Epithelial cell of esophagus (primary cell): ENCODE measurements at regions not wholly inside any gene's neighbourhood (a gene's known extent, or its start where the extent isn't known, plus 50 kb on each side); places are given as distances from the start of the nearest gene placed in this dataset.

Source experiments
- DNase-seq: peaks from one replicate; pipeline ENCODE4 v3.0.0; 2010; ENCODE audit warnings: low read depth
- H3K4me3 ChIP-seq: 2 replicates; pipeline ENCODE4 v1.5.1; 2011; ENCODE audit warnings: mild to moderate bottlenecking, low read length, control low read depth
- TF ChIP-seq, protein P1 (sequence below): IDR thresholded peaks from 2 replicates; pipeline ENCODE4 v1.5.1; 2011; ENCODE audit warnings: low read depth, mild to moderate bottlenecking, low read length, control low read depth, inconsistent platforms; ENCODE audit not compliant: insufficient read depth; ENCODE audit errors: missing control alignments

- TF ChIP-seq, protein P1, sequence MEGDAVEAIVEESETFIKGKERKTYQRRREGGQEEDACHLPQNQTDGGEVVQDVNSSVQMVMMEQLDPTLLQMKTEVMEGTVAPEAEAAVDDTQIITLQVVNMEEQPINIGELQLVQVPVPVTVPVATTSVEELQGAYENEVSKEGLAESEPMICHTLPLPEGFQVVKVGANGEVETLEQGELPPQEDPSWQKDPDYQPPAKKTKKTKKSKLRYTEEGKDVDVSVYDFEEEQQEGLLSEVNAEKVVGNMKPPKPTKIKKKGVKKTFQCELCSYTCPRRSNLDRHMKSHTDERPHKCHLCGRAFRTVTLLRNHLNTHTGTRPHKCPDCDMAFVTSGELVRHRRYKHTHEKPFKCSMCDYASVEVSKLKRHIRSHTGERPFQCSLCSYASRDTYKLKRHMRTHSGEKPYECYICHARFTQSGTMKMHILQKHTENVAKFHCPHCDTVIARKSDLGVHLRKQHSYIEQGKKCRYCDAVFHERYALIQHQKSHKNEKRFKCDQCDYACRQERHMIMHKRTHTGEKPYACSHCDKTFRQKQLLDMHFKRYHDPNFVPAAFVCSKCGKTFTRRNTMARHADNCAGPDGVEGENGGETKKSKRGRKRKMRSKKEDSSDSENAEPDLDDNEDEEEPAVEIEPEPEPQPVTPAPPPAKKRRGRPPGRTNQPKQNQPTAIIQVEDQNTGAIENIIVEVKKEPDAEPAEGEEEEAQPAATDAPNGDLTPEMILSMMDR: no peak
- no peak overlapping the region for H3K4me3 ChIP-seq
- no peak for DNase-seq
Measured at GRCh38 chr15:39132070-39132469, 448.8 kb upstream of the THBS1 start.

DNA sequence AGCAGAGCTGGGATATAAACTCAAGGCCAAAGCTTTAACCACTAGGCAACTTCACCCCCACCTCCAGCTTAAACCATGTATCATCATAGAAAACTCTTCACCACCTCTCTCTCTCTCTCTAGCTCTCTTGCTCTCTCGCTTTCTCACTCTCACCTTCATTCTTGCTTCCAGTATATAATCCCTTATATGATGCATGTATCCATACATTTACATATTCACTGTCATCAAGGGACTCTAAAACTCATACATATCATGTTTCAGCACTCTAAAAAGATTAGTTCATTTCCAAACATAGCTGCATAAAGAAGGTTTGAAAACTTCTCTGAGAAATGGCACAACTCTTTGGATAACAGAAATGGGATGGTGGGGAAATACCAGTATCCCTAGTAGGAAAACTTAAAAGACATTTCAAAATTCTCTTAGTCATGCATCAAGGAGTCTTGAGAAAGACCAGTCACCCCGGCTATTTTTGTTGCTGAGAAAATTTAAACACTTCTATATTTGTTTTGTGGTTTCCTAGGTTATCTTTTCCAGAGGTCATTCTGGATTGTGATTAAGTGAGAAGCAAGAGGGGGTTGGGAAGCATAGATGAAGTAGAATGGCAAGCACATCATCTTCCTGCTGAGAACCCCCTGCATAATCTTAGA is 447.8 kb upstream of the THBS1 start:
- TF ChIP-seq, protein P1: no peak
- H3K4me3 ChIP-seq: no peak overlapping the region
- DNase-seq: peak; percentile 76

DNA sequence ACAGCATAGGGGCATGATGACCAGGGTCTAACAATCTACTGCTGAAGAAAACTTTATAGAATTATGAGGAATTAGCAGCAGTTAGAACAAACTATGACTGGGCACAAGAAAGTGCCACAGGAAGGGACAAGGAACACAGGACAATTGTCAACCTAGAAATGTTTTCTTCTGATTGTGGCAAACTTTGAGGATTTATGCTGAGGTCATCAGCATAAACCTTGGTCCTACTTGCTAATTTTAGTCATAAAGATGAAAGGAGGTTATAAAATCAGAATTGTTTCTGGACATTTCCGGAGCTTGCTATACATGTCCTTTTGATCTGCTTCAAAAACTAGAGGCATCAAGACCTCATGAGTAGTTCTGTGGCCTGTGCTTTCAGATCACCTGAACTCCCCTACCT is 446.6 kb upstream of the THBS1 start:
- DNase-seq: no peak
- TF ChIP-seq, protein P1: no peak
- H3K4me3 ChIP-seq: no peak overlapping the region

- TF ChIP-seq, protein P1: no peak
- DNase-seq: peak; percentile 56
- H3K4me3 ChIP-seq: no peak overlapping the region
Measured at GRCh38 chr15:39135989-39136388, 444.9 kb upstream of the THBS1 start.

- no peak overlapping the region for H3K4me3 ChIP-seq
- no peak for DNase-seq
- TF ChIP-seq, protein P1: no peak
Measured at GRCh38 chr15:39139431-39140059, 441.3 kb upstream of the THBS1 start.

DNA sequence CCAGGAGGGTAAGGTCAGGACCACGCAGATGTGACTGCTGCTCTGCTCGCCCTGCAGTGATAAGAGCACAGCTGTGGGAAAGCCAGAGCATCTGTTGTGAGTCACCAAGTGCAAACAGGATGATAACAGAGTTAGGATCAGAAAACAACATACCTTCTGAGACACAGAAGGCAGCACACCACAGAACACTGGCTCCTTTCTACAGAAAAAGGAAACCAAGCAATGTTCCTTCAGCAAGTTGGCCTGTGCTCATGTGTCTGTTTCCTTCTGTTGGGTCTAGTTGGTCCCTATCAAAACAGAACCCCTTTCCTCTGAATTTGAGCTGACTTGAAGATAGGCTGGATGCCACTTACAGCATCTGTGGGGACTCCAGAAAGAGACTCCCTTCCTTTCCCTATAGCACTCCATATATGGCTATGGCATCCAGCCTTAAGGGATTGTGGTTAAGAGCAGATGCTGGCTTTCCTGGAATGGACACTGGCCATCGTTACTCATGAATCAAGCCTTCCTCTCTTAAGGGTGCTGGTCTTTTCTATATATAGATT is 440.7 kb upstream of the THBS1 start:
- DNase-seq: peak; percentile 70
- no peak overlapping the region for H3K4me3 ChIP-seq
- TF ChIP-seq, protein P1: no peak
